HG03565 (cell line): ENCODE measurements at regions not wholly inside any gene's neighbourhood (a gene's known extent, or its start where the extent isn't known, plus 50 kb on each side); places are given as distances from the start of the nearest gene placed in this dataset.
A peak's percentile ranks its signal among the peaks of the same experiment; 100 is the strongest.
"Not testable (repeated sequence)": the region's sequence is repeated elsewhere in the genome, so short reads cannot be mapped to it uniquely, and the experiment has no call there.

Experiments
- ATAC-seq: cut with Tn5 transposase; IDR thresholded peaks from one replicate; pipeline ENCODE4 v1.9.1; 2021; ENCODE audit warnings: mild to moderate bottlenecking, moderate library complexity; ENCODE audit not compliant: unreplicated experiment

DNA sequence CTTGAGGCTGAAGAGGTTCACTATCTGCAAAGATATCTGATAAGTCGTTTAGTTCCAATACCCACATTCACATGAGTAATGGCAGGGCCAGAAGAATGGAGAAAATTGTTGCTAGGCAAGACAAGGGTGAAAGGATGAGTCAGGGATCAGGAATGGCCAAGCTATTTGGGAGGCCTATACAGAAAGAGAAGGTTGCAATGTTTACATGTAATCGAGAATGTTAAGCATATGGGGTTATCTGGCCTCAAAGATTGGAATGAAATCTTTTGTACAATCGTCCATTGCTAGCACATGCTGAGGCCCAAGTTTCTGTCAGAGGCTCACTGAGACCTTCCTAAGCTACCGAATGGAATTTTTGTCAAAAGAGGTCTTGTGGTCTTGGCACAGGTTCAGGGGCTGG, 299.9 kb upstream of the PLD5 start:
- ATAC-seq: no peak

DNA sequence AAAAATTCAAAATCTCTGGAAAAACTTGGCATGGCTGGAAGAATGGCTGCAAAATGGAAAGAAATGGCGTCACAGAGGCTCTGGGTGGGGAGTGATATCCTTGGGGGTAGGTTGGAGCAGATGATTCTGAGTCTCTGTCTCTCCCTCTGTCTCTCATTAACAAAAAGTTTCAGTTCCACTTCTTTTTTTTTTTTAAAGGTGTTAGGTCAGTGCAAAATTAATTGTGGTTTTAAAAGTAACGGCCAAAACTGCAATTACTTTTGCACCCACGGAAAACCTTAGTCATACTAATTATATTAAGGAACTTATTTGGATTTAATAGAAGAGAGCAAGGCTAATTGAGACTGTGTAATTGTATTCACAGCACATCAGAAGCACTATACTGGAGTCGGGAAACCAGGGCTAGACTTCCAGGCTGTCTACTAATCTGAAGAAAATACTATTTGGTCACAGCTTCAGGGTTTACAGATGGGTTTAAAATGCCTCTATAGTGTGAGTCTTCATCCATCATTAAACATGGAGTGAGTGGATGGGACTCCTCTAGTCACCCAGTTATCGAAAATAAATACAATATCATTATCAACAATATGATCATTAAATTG, 289.1 kb upstream of the PLD5 start:
- peak; percentile 81 for ATAC-seq

DNA sequence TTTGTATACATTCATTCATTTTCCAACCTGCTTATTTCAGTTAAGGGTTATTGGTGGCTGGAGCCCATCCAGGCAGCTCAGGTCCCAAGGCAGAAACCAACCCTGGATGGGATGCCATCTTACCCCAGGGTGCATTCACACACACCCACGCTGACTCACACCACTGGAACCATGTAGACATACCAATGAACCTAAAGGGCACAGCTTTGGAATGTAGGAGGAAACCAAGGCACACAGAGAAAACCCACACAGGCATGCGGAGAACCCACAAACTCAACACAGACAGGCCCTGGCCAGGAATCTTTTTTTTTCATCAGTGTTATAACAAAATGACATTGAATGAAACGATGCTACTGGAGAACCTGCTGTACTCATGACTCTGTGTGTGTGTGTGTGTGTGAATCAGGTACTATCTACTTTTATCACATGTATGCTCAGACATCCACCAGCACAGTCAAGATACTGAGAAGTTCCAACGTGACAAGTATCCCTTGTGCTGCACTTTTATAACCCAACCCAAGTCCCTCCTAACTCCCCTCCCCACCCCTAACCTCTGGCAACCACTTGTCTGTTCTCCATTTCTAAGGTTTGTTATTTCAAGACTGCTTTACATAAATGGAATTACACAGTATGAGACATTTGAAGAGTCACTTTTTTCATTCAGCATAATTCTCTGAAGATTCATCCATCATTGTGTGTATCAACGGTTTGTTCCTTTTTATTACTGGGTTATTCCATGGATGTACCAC, 286.8 kb upstream of the PLD5 start:
- no peak for ATAC-seq

DNA sequence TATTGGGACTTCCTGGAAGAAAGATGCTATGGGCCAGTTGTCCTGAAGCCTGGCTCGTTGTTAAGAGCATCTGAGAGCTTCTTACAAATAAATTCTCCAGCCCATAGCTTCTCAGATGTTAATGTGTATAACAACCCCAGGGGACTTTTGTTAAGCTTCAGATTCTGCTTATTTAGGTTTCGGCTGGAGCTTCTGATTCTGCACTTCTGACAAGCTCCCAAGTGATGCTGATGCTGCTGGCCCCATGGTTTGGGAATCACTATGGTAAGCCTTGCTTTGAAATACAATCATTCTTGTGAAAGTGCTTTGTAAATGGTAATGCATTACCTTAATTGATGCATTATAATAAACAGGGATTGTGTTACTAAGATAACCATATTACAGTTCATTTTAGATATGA, 281.8 kb upstream of the PLD5 start:
- ATAC-seq: no peak

DNA sequence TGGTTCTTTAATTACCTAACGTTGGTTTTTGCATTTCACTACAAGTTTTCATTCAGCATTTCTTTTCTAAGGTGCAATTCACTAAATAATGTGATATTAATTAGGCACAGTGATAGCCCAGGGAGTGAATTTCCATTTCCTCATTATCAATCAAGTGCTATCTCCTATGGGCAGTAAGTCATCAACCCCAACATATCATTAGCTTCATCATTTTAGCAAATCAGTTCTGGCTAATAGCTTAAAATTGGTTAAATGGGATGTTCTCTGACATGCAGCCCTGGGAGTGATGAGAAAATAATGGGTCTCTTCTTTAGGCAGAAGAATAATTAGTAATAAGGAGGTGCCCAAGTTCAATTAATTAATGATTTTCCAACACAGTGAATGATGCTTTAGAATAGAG, 280.9 kb upstream of the PLD5 start:
- ATAC-seq: not testable (repeated sequence)

DNA sequence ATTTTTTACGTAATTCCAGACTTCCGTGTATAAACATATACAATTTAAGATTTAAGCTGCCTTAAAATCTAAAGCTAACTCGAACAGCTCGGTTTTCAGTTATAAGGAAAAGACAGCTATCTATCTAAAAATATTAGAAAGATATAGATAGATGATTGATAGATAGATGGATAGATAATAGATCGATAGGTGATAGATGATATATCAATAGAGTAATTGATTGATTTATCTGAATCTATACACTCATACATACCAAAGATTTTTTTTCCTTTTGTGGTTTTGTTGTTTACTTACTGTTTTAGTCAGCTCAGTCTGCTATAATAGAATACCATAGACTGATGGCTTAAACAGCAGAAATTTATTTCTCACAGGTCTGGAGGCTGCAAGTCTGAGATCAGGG, 278.5 kb upstream of the PLD5 start:
- ATAC-seq: no peak

DNA sequence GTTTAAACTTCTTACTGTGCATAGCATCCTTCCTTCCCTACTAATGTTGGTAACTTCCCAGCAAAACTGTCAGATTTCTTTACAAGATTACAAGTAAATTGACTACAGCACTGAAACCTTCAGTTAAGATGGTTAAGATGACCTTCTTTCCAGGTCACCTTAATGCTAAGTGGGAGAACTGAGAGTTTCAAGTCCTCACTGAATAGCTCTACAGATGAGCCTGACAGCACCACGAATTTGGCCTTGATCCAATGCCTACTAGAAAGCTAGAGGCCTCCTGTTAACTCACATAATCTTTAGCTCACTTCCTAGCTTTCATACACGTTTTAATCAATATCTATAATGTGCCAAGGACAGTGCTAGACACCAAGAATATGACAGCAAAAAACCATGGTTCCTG, 276.0 kb upstream of the PLD5 start:
- no peak for ATAC-seq

DNA sequence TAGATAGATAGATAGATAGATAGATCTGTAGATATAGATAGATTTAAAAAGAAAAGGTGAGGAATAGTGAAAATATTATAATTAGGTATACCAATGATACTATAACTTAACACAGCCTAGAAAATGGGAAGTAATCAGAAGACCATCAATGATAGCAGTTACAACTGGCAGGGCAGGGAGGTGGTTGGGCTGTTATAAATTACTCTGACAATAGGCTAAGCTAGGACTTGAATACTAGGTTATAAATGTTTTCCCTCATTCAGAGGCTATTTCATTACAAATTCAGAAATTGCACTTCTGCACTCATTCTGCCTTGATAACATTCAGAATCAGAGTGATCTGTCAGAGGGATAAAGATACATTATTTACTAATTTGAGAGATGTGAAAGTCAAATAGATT, 273.4 kb upstream of the PLD5 start:
- no peak for ATAC-seq

DNA sequence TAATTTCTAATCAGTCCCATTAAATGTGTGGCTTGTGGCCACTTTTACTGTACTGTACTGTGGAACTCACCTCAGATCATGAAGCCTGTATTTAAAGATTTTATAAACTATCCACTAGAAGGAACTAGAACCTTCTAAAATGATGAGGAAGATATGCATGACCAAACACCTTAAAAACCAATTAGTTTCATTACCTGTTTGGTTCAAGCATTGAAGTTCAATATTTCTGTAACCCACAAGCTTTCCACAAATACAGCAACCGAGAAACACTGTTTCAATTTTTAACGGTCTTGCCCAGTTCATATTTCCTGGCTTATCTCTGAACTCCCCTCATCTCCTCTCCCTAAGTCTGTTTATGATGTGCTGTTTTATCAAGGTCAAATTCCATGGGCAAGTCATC, 264.3 kb upstream of the PLD5 start:
- peak; percentile 79 for ATAC-seq

DNA sequence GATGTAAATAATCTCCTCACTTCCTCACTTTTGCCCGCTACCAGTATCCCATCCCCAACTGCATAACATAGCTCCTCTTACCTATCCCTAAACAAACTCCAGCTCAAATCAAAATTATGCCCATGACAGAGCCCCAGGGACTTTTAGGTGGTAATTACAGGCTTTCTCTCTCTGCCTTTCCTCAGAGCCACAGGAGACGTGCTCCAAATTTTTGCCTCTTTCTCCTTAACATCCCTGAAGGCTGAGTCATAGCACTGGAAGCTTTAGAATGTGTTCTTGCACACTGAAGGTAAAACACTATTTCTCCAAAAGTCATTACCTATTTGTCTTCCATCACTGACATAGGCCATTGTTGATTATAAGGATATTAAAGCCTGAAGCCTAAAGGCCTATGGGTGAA, 263.5 kb upstream of the PLD5 start:
- no peak for ATAC-seq

DNA sequence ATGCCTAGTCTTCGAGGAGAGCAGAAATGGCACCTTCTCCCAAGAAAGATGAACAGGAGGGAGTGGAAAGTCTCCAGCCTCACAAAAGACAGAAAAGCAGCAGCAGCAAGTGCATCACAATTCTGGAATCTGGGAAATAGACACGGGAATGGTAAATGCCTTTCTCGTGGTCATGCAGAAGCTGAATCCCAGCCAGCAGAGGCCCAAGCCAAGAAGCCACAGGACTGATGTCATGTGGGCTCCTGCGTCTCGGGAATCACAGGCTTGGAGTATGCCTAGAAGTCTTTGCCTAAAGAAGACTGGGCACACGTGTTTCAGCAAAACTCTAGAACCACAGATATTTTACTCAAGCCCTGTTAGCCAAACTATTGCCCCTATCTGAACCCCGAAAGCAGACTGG, 260.3 kb upstream of the PLD5 start:
- ATAC-seq: no peak

DNA sequence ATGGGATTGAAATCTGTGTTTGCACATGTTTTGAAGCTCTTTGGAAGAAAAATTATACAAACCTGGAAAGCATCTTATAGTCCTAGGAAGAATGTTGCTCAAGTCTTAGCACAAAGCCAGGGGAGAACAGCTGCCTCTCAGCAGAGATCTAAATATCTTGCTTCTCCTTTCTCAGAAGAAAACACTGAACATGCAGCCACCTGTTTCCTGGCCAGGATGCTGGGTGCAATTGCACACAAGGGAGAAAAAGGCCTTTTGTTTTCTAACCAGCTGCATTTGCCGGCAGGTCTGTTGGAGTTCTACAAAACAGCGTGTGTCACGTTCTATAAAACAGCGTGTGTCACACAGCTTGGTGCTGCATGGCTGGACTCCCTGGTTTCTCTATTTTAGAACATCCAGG, 259.6 kb upstream of the PLD5 start:
- peak; percentile 39 for ATAC-seq

DNA sequence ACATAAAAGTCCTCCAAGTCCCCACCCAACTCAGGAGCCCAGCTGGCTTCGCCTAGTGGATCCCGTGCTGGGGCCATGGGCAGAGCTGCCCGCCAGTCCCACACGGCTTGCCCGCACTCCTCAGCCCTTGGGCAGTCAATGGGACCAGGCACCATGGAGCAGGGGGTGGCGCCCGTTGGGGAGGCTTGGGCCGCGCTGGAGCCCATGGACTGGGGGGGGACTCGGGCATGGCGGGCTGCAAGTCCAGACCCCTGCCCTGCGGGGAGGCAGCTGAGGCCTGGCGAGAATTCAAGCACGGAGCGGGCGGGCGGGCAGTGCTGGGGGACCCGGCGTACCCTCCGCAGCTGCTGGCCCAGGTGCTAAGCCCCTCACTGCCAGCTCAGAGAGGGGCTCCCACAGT, 249.8 kb upstream of the PLD5 start:
- ATAC-seq: no peak

DNA sequence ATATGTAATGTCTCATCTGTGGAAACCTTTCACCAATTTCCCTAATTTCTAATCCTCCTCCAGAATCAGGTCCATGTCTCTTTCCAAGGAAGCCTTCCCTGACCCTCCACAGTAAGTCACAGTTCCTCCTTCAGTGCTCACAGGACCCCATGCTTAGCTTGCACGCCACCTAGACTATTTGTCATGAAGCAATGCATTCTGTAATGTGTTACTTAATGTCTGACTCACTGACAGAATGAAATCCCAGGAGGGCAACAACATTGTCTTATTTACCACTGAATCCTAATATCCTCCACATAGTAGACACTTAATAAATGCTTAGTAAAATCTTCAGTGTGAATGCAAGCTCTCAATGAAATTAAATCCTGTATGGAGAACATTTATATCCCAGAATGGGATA, 245.9 kb upstream of the PLD5 start:
- no peak for ATAC-seq

DNA sequence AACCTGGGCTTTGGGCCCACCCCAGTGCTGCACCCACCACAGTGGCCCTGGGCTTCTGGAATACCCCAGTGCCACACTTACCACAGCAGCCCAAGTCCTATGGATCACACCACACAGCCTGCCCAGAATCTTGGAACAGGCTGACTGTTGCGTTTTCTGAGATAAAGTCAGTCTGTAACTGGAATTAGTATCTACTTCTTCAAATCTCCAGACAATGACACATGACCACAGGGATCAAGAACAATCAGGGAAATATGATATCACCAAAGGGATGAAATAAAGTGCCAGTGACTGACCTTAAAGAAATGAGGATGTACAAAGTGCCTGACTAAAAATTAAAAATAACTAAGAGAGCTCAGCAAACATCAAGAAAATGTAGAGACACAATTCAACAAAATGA, 239.7 kb upstream of the PLD5 start:
- no peak for ATAC-seq

DNA sequence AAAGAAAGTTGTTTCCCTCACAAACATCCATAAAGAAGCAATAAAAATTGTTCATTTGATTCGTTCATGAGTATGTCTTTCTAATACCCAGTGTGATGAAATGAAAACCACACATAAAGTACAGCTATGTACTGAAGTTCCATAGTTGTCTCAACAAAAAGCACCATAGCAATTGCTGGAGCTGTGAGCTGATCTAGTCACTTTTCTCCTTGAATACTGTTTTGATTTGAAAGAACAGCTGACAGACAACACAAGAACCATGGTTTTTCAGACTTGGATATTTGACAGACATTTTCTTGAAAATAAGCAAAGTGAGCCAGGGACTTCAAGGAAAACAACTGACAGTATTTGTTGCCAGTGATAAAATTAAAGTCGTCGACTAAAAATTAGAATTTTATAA, 237.1 kb upstream of the PLD5 start:
- ATAC-seq: no peak

DNA sequence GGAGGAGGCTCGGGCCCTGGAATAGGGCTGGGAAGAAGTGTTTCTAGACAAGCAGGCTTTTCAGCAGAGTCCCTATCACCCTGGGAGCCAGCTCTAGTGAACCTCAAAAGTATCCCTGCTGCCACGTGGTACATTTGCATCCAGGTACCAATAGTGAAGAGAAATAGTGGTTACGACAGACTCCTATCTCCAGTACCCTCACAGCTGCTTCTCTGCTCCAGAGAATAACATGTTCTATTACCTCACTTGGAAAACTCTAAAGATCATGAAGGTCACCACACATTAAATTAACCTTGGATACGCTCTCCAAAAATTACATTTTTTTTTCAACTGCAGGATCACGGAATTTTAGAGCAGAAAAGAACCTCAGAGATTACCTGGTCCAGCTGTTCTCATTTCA, 230.4 kb upstream of the PLD5 start:
- ATAC-seq: no peak

DNA sequence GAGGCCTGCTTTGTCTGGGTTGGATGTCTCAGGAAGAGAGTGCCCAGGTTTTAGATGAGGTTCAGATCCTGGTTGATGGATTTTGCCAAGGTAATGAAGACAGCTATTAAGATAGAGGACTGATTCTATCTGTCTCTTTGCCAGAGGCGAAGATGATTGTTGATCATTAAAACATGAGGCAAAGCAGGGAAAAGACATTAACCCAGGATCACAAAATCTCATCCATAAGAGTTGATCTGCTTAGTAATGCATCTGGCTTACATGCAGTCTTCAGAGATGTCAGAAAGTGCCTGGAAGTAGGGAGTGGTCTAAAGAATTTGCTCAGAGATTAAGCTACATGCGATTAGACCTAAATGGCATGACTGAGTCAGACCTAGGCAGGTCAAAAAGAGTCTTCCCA, 229.6 kb upstream of the PLD5 start:
- no peak for ATAC-seq

DNA sequence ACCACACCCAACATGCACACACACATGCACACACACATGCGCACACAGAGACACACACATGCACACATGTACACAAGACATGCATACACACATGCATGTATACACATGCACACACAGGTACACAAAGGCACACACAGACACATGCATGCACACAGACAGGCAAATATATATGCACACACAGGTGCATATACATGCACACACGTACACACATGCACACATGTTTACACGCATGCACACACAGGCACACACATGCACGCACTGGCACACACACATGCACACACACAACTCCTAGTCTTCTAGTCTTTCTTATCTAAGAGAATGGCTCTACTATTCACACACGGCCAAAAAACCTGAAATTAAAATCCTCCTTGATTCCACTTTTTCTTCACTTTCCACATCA, 222.7 kb upstream of the PLD5 start:
- no peak for ATAC-seq

DNA sequence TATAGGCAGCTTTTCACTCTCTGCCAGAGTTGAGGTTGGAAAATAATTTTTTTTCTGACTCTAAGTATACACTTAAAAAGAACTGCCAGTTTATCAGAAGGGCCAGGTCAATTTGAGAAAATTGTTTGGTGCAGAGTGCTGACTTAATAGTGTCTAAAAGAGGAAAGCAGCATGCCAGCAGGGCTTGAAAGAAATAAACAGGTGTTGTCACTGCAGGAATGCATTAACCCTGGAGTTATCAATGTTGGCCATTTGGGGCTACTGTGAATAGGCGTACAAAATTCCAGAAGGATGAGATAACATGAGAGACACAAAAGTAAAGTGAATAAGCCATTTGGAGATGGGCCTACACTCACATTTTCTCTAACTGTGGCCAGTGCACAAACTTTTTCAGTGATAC, 220.6 kb upstream of the PLD5 start:
- ATAC-seq: no peak

DNA sequence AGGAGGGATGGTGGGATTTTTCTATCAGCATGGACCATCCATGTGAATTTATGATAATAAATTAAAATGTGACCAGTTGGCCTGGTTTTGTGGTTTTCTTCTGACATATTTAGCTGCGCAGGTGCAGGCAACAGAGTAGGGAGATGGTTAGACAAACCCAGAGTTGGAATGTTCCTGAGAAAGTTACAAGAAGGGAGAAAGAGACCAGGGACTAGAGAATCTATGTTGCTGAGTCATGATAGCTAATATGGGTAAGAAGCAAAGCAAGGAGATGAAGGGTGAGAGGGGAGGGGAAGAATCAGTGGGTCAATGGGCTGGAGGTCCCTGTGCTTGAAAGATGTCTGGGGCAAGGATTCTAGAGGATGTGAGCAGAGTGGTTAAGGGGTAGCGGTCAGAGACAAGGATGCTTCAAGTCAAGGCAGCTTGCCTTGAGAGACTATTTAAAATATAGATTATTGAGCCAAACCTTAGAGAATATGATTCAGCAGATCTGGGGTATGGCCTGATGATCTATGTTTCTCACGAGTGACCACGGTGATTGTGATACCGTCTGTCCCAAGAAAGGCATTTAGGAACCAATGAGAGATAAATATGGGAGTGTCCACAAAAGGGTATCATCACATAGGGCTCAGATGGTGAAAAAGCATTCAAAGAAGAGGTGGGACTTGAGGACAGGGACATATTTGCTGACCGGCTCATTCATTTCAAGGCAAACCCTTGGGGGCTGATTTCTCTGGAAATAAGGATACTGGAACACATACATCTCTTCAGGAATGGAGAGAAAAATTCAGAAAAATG, 219.7 kb upstream of the PLD5 start:
- ATAC-seq: no peak
